ENCODE measurements at regions not wholly inside any gene's neighbourhood (a gene's known extent, or its start where the extent isn't known, plus 50 kb on each side); places are given as distances from the start of the nearest gene placed in this dataset.

DNA sequence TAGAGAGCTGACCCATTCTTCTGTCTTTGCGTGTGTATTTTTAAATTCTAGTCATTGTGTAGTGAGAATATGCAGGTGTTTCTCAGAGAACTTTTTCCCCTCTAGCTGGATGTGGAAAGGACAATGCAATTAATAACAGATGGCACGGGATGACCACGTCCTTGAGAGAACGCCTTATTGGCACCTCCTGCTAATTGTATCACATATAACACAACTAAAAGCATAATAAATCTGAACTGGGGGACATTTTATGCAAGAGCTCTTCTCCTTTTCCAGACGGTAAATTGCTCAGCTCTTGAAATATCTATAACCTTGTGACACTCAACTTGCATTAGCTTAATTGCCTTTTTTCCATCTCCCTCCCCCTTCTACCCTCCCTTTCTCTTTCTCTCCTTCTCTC lies 62.9 kb upstream of the IZUMO3 start:
- H2BK5ac ChIP-seq (ENCODE audit: low read depth, low read length, poor library complexity, severe bottlenecking) = no peak overlapping the region
- no peak overlapping the region for H4K8ac ChIP-seq (ENCODE audit: low read depth in 2 of 2, low read length in 2 of 2)
- no peak overlapping the region for H2BK20ac ChIP-seq (ENCODE audit: low read depth, low read length)
- dilution Hi-C loops (cut with HindIII; ENCODE audit: low sequenced_read_pairs, unreplicated experiment) = no loop called here
- H3K36me3 ChIP-seq (ENCODE audit: control insufficient read depth, insufficient read depth, low read length) = no peaks in the 10 kb centered on the region
- H3K9ac ChIP-seq (ENCODE audit: low read depth, low read length) = no peak overlapping the region
- no peak overlapping the region for H2AFZ ChIP-seq (replicated peaks; ENCODE audit: low read length, poor library complexity)
- ChIA-PET CTCF (interaction anchor here (0.6 kb wide), 1 partner anchor 1884 kb away, joined by 3 read pairs; no protein-coding TSS in a partner anchor), POLR2A (ENCODE audit: unreplicated experiment) (no interaction called here)
- no peak overlapping the region for H4K5ac ChIP-seq (ENCODE audit: low read depth, low read length)
- DNase-seq (no peak), ATAC-seq (ENCODE audit: low read depth) (no peak)
- H3K27ac ChIP-seq (ENCODE audit: insufficient read depth, low read length) = no peak overlapping the region
- no peaks in the 10 kb centered on the region for H3K9me1 ChIP-seq (ENCODE audit: insufficient read depth, low read length)
- H3K79me1 ChIP-seq (ENCODE audit: low read depth in 1 of 2, low read length in 2 of 2) = no peaks in the 10 kb centered on the region
- no peak overlapping the region for H2BK15ac ChIP-seq (ENCODE audit: low read depth, low read length)
- H2BK120ac ChIP-seq (ENCODE audit: low read depth, low read length) = no peak overlapping the region
- no peak overlapping the region for H3K4ac ChIP-seq (ENCODE audit: low read depth, low read length)
- no peak overlapping the region for H3K23ac ChIP-seq (ENCODE audit: low read depth, low read length)
- in situ Hi-C loops (cut with MboI; ENCODE audit: low sequenced_read_pairs) = no loop called here
- no peak overlapping the region for H3K14ac ChIP-seq (replicated peaks; ENCODE audit: low read depth, low read length)
- TF ChIP-seq CHD1 (IDR thresholded peaks at IDR 0.05; ENCODE audit: low read depth, low read length) (no peak), FOS (IDR thresholded peaks at IDR 0.05; ENCODE audit: low read depth, low read length) (no peak), SMC3 (IDR thresholded peaks at IDR 0.05; ENCODE audit: low read depth, low read length) (no peak), BHLHE40 (IDR thresholded peaks at IDR 0.05; ENCODE audit: low read depth, low read length) (no peak), NFE2L2 (IDR thresholded peaks at IDR 0.05; ENCODE audit: low read depth, low read length) (no peak), MXI1 (IDR thresholded peaks at IDR 0.05; ENCODE audit: borderline replicate concordance, low read depth, low read length) (no peak), CEBPB (IDR thresholded peaks at IDR 0.05; ENCODE audit: low read depth, low read length) (no peak), RAD21 (IDR thresholded peaks at IDR 0.05; ENCODE audit: low read length) (no peak), RCOR1 (IDR thresholded peaks at IDR 0.05; ENCODE audit: insufficient replicate concordance, low read length) (no peak), RFX5 (IDR thresholded peaks at IDR 0.05; ENCODE audit: low read depth, low read length) (no peak), POLR2A (IDR thresholded peaks at IDR 0.05; ENCODE audit: low read depth, low read length) (no peak)
- no peaks in the 10 kb centered on the region for H4K20me1 ChIP-seq (ENCODE audit: insufficient read depth, low read length)
- no peak overlapping the region for H2AK9ac ChIP-seq (replicated peaks; ENCODE audit: low read depth, low read length, poor library complexity)
- H2AK5ac ChIP-seq (ENCODE audit: low read depth, low read length) = no peak overlapping the region
- H3K9me3 ChIP-seq (ENCODE audit: control insufficient read depth, insufficient read depth, low read length) = 0 out of 2 replicates have a peak, but pooled peaks cover 3% of the 10 kb centered on the region
- H3K4me2 ChIP-seq (ENCODE audit: low read depth, low read length) = no peak overlapping the region
- intact Hi-C loops (cut with micrococcal nuclease) = no loop called here
- no TSS peak for BruUV-seq (replicated peaks)
- WGBS, 2 experiments (ENCODE audit: extremely low coverage in 2 of 2, insufficient read length in 1 of 2) = no CpG with 5 or more reads among the region's 5 CpGs
- H4K91ac ChIP-seq (ENCODE audit: insufficient read depth, low read depth, low read length) = no peak overlapping the region
- H3K27me3 ChIP-seq (ENCODE audit: control insufficient read depth, insufficient read depth, low read length) = no peaks in the 10 kb centered on the region
- no peak overlapping the region for H3K18ac ChIP-seq (ENCODE audit: low read depth, low read length)
- H3K56ac ChIP-seq (ENCODE audit: extremely low read depth, insufficient read depth, low read length) = no peak overlapping the region
- no peaks in the 10 kb centered on the region for H3K4me1 ChIP-seq (ENCODE audit: control insufficient read depth, insufficient read depth, low read length)
- H3K4me3 ChIP-seq (ENCODE audit: insufficient read depth, low read depth, low read length) = no peak overlapping the region

All from IMR-90 (cell line).